ENCODE measurements at regions not wholly inside any gene's neighbourhood (a gene's known extent, or its start where the extent isn't known, plus 50 kb on each side); places are given as distances from the start of the nearest gene placed in this dataset.

- TF ChIP-seq POLR2A (IDR thresholded peaks at IDR 0.05): no peak
- TF ChIP-seq CTCF (IDR thresholded peaks at IDR 0.05): no peak
Observed at GRCh38 chr2:8234757-8235374, 447.0 kb upstream of the ID2 start.
